HepG2 (cell line): ENCODE measurements at regions not wholly inside any gene's neighbourhood (a gene's known extent, or its start where the extent isn't known, plus 50 kb on each side); places are given as distances from the start of the nearest gene placed in this dataset.

ENCODE experiments used
- ATAC-seq: fragments of 200-7000 bp; cut with Tn5 transposase; 3 replicates; pipeline ENCODE4 v1.9.1; 2020; ENCODE audit warnings: mild to moderate bottlenecking, moderate library complexity
- BruUV-seq: library from RNA; stranded (reverse); fragments of 400-500 nt; replicated peaks from 2 replicates; lab custom pipeline; 2021; lab: Mats Ljungman, UMichigan
- CTCF ChIA-PET: fragments of 300-600 bp; formaldehyde crosslinking; extraction: SDS; loops from one replicate; lab custom pipeline; 2021; ENCODE audit warnings: low total read pairs, inconsistent platforms, low intra/inter-chr PET ratio; lab: Yijun Ruan, JAX
- POLR2A ChIA-PET: fragments of 350-600 bp; sonication (Branson Sonifier 250); formaldehyde crosslinking; loops from one replicate; lab custom pipeline; 2020; ENCODE audit warnings: antibody characterized with exemption, inconsistent platforms; lab: Yijun Ruan, JAX
- DNase-seq: peaks from one replicate; pipeline ENCODE4 v3.0.0-alpha.2; 2015; ENCODE audit warnings: low spot score
- FAIRE-seq: peaks from 3 replicates; lab custom pipeline; 2011; peaks lifted over from hg19 to GRCh38; lab: Jason Lieb, UNC
- H2AFZ ChIP-seq: one replicate; pipeline ENCODE4 v1.6.1; 2011; ENCODE audit warnings: low read length, inconsistent platforms
- H3K27ac ChIP-seq: fragments of 300-600 bp; 3 replicates; pipeline ENCODE4 v1.8.0; 2011; ENCODE audit warnings: mixed run types, mild to moderate bottlenecking, mixed read lengths, low read length, inconsistent platforms; ENCODE audit not compliant: insufficient read depth; ENCODE audit errors: extremely low read length
- H3K27me3 ChIP-seq, 2 experiments: fragments of 200-600 bp in 1 of 2; 2 replicates in 1 of 2; 3 replicates in 1 of 2; pipeline versions ENCODE4 v1.6.0 to v1.8.0; 2011; ENCODE audit warnings: low read length in 2 of 2, mild to moderate bottlenecking in 2 of 2, moderate library complexity in 2 of 2, inconsistent platforms in 1 of 2; ENCODE audit not compliant: insufficient read depth in 2 of 2, control insufficient read depth in 1 of 2
- H3K36me3 ChIP-seq, 2 experiments: fragments of 200-600 bp in 1 of 2; replicated peaks in 1 of 2; 2 replicates in 1 of 2; 3 replicates in 1 of 2; pipeline versions ENCODE4 v1.5.1 to v1.8.0; 2011; ENCODE audit warnings: low read length in 2 of 2, inconsistent platforms in 1 of 2; ENCODE audit not compliant: insufficient read depth in 2 of 2, control insufficient read depth in 1 of 2
- H3K4me1 ChIP-seq: 2 replicates; pipeline ENCODE4 v1.5.1; 2012; ENCODE audit warnings: low read length, inconsistent platforms; ENCODE audit not compliant: insufficient read depth
- H3K4me2 ChIP-seq: 2 replicates; pipeline ENCODE4 v1.6.0; 2011; ENCODE audit warnings: low read depth, low read length, inconsistent platforms
- H3K4me3 ChIP-seq, 3 experiments: fragments of 200-600 bp in 1 of 3; sonication (generic), shearing (Covaris generic) in 1 of 3; replicated peaks in 1 of 3; 2 replicates each; pipeline ENCODE4 v1.5.1; 2011 to 2016; ENCODE audit warnings: low read length in 3 of 3, inconsistent platforms in 2 of 3, low read depth in 2 of 3, mild to moderate bottlenecking in 2 of 3, control low read depth in 1 of 3, mixed read lengths in 1 of 3; ENCODE audit not compliant: insufficient read depth in 1 of 3
- H3K79me2 ChIP-seq: one replicate; pipeline ENCODE4 v1.6.1; 2011; ENCODE audit warnings: low read length, inconsistent platforms; ENCODE audit not compliant: insufficient read depth
- H3K9ac ChIP-seq: 2 replicates; pipeline ENCODE4 v1.6.0; 2011; ENCODE audit warnings: mild to moderate bottlenecking, low read depth, low read length, inconsistent platforms; ENCODE audit not compliant: insufficient read depth
- H3K9me3 ChIP-seq: 2 replicates; pipeline ENCODE4 v1.5.1; 2012; ENCODE audit warnings: mild to moderate bottlenecking, low read length
- H4K20me1 ChIP-seq: 2 replicates; pipeline ENCODE4 v1.6.0; 2011; ENCODE audit warnings: inconsistent platforms, mild to moderate bottlenecking, low read length, moderate library complexity; ENCODE audit not compliant: insufficient read depth
- ARID2 ChIP-seq: sonication (generic); formaldehyde crosslinking; IDR thresholded peaks from 2 replicates; pipeline ENCODE4 v1.8.1; 2022; ENCODE audit warnings: mild to moderate bottlenecking, missing genetic modification reagents, borderline replicate concordance
- HNF4A ChIP-seq: sonication (generic); formaldehyde crosslinking; IDR thresholded peaks from 2 replicates; pipeline ENCODE4 v1.4.0; 2020; ENCODE audit warnings: missing genetic modification reagents
- KLF16 ChIP-seq, 2 experiments: sonication (generic) in 1 of 2; formaldehyde crosslinking in 1 of 2; IDR thresholded peaks; 2 replicates each; pipeline versions ENCODE4 v1.6.1 to v1.8.0; 2016 to 2023; ENCODE audit warnings: missing genetic modification reagents in 2 of 2, missing compliant biosample characterization in 1 of 2
- MAFF ChIP-seq: IDR thresholded peaks from 2 replicates; pipeline ENCODE4 v1.6.1; 2011; ENCODE audit warnings: low read depth, low read length, improper control_type of control experiment
- MAFK ChIP-seq, 2 experiments: IDR thresholded peaks in 1 of 2; conservative IDR thresholded peaks in 1 of 2; 2 replicates each; pipeline ENCODE4 v1.6.1; 2011; ENCODE audit warnings: improper control_type of control experiment in 2 of 2, low read length in 2 of 2
- NFE2L2 ChIP-seq: fragments of 150-350 bp; IDR thresholded peaks from 2 replicates; pipeline ENCODE4 v1.6.1; 2014; ENCODE audit warnings: low read length
- POLR2AphosphoS5 ChIP-seq: IDR thresholded peaks from 2 replicates; pipeline ENCODE4 v1.6.1; 2012; ENCODE audit warnings: low read depth, low read length
- RORA ChIP-seq: sonication (generic); formaldehyde crosslinking; IDR thresholded peaks from 2 replicates; pipeline ENCODE4 v1.5.0; 2020; ENCODE audit warnings: mild to moderate bottlenecking, missing genetic modification reagents, moderate library complexity
- ZNF629 ChIP-seq: sonication (generic); formaldehyde crosslinking; conservative IDR thresholded peaks from 2 replicates; pipeline ENCODE4 v1.5.0; 2020; ENCODE audit warnings: missing genetic modification reagents
- ZNF652 ChIP-seq: IDR thresholded peaks from 2 replicates; pipeline ENCODE4 v1.6.1; 2016; ENCODE audit warnings: low read depth, borderline replicate concordance
- ZNF709 ChIP-seq: sonication (generic); formaldehyde crosslinking; IDR thresholded peaks from 2 replicates; pipeline ENCODE4 v1.5.0; 2020; ENCODE audit warnings: mild to moderate bottlenecking, missing genetic modification reagents
- WGBS: methylation state at CpG from one replicate; pipeline ENCODE4 v1.1.6; 2017; ENCODE audit warnings: low lambda C conversion rate; 5-methylcytosine and 5-hydroxymethylcytosine counted together
- in situ Hi-C: cut with HindIII; loops from 2 replicates; pipeline ENCODE4 v1.10.0; 2017; ENCODE audit warnings: low pct_unique_long_range_greater_than_20kb; ENCODE audit not compliant: extremely low pct_ligation_motif_present
- intact Hi-C: fragments of 100-400 bp; cut with micrococcal nuclease; formaldehyde crosslinking; loops from one replicate; pipeline ENCODE4 v1.10.0; 2022; ENCODE audit not compliant: unreplicated experiment

- Histone ChIP-seq H3K27me3 (peaks cover 2 to 5% of the 10 kb centered on the region in 2 experiments; a peak in 1 of 5 replicates), H3K4me3 (no peak overlapping the region), H3K4me2 (no peak overlapping the region), H3K4me1 (peaks cover 13% of the 10 kb centered on the region), H3K27ac (no peak overlapping the region), H4K20me1 (no peaks in the 10 kb centered on the region), H3K36me3 (no peaks in the 10 kb centered on the region), H2AFZ (no peak overlapping the region), H3K79me2 (no peaks in the 10 kb centered on the region), H3K9ac (no peak overlapping the region), H3K9me3 (no peaks in the 10 kb centered on the region)
- no peak for ATAC-seq
- CTCF ChIA-PET: no interaction called here
- no peak for DNase-seq
- POLR2A ChIA-PET: no interaction called here
- in situ Hi-C loops (no loop called here), intact Hi-C loops (no loop called here)
- TF ChIP-seq ZNF709 (CRISPR knock-in tag) (no peak), ARID2 (CRISPR knock-in tag) (no peak), ZNF629 (CRISPR knock-in tag) (peak; percentile 51), POLR2AphosphoS5 (no peak)
- FAIRE-seq: no peak
- BruUV-seq: no TSS peak
- 68% methylated on average over 8 of the region's 8 CpGs for WGBS
Measured at GRCh38 chr22:27533105-27533745, 268.3 kb downstream of the MN1 start.

- Histone ChIP-seq H3K27me3 (peaks cover 2 to 7% of the 10 kb centered on the region in 2 experiments; a peak in 1 of 5 replicates), H3K79me2 (no peaks in the 10 kb centered on the region), H3K36me3 (no peaks in the 10 kb centered on the region), H3K9ac (no peak overlapping the region), H2AFZ (no peak overlapping the region), H4K20me1 (no peaks in the 10 kb centered on the region)
- WGBS: 5% methylated on average over 6 of the region's 7 CpGs
- POLR2A ChIA-PET: no interaction called here
- BruUV-seq: no TSS peak
- peak; percentile 35 for DNase-seq
- TF ChIP-seq RORA (CRISPR knock-in tag): no peak
- peak; percentile 74 for TF ChIP-seq MAFF
- peak; percentile 75 for TF ChIP-seq ZNF652 (CRISPR knock-in tag)
- TF ChIP-seq HNF4A (CRISPR knock-in tag): peak; percentile 55; the same call in 1 of the 2 replicates
- no peak for TF ChIP-seq KLF16 (CRISPR knock-in tag; IDR thresholded peaks at IDR 0.05)
- TF ChIP-seq NFE2L2: peak; percentile 48
- peak; percentile 83 to 87 for TF ChIP-seq MAFK (conservative IDR thresholded peaks at IDR 0.05 in 1 of 2, IDR thresholded peaks at IDR 0.05 in 1 of 2; ENCODE audit: low read length in 2 of 2)
- TF ChIP-seq, all 625 proteins: peak for 5
- peaks cover 13% of the 10 kb centered on the region for H3K4me1 ChIP-seq
- FAIRE-seq: peak; percentile 12
- peak; percentile 60 for ATAC-seq
- no peaks in the 10 kb centered on the region for H3K9me3 ChIP-seq
- H3K27ac ChIP-seq: no peak overlapping the region
- peak overlapping the region; percentile 15; the same call in 1 of the 2 replicates for H3K4me2 ChIP-seq
- in situ Hi-C loops (no loop called here), intact Hi-C loops (no loop called here)
- CTCF ChIA-PET: no interaction called here
- no peak overlapping the region for H3K4me3 ChIP-seq
Measured at GRCh38 chr22:27534720-27535125, 266.8 kb downstream of the MN1 start.
